ENCODE measurements at regions not wholly inside any gene's neighbourhood (a gene's known extent, or its start where the extent isn't known, plus 50 kb on each side); places are given as distances from the start of the nearest gene placed in this dataset.

- TF ChIP-seq POLR2A (IDR thresholded peaks at IDR 0.05; ENCODE audit: borderline replicate concordance, extremely low read depth, insufficient read depth, insufficient read length) (no peak), CTCF (IDR thresholded peaks at IDR 0.05 in 2 of 3, conservative IDR thresholded peaks at IDR 0.05 in 1 of 3; ENCODE audit: borderline replicate concordance in 1 of 3, insufficient read depth in 1 of 3, low read depth in 2 of 3, low read length in 2 of 3) (no peak), EGR1 (IDR thresholded peaks at IDR 0.05; ENCODE audit: low read depth) (no peak), EZH2phosphoT487 (IDR thresholded peaks at IDR 0.05; ENCODE audit: borderline replicate concordance) (no peak), YY1 (IDR thresholded peaks at IDR 0.05; ENCODE audit: extremely low read depth, insufficient replicate concordance, low read depth, low read length) (no peak), SIN3A (IDR thresholded peaks at IDR 0.05; ENCODE audit: low read depth) (no peak), MAX (IDR thresholded peaks at IDR 0.05) (no peak)
Measured at GRCh38 chr2:48043746-48044145, 137.4 kb upstream of the FBXO11 start.
